ENCODE measurements at regions not wholly inside any gene's neighbourhood (a gene's known extent, or its start where the extent isn't known, plus 50 kb on each side); places are given as distances from the start of the nearest gene placed in this dataset.

- TF ChIP-seq, protein P1, sequence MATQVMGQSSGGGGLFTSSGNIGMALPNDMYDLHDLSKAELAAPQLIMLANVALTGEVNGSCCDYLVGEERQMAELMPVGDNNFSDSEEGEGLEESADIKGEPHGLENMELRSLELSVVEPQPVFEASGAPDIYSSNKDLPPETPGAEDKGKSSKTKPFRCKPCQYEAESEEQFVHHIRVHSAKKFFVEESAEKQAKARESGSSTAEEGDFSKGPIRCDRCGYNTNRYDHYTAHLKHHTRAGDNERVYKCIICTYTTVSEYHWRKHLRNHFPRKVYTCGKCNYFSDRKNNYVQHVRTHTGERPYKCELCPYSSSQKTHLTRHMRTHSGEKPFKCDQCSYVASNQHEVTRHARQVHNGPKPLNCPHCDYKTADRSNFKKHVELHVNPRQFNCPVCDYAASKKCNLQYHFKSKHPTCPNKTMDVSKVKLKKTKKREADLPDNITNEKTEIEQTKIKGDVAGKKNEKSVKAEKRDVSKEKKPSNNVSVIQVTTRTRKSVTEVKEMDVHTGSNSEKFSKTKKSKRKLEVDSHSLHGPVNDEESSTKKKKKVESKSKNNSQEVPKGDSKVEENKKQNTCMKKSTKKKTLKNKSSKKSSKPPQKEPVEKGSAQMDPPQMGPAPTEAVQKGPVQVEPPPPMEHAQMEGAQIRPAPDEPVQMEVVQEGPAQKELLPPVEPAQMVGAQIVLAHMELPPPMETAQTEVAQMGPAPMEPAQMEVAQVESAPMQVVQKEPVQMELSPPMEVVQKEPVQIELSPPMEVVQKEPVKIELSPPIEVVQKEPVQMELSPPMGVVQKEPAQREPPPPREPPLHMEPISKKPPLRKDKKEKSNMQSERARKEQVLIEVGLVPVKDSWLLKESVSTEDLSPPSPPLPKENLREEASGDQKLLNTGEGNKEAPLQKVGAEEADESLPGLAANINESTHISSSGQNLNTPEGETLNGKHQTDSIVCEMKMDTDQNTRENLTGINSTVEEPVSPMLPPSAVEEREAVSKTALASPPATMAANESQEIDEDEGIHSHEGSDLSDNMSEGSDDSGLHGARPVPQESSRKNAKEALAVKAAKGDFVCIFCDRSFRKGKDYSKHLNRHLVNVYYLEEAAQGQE (IDR thresholded peaks at IDR 0.05; ENCODE audit: low read depth), result no peak
- no peak for TF ChIP-seq TCF12 (IDR thresholded peaks at IDR 0.05; ENCODE audit: low read depth)
- no peak for TF ChIP-seq EP300 (IDR thresholded peaks at IDR 0.05; ENCODE audit: borderline replicate concordance)
- no peak for TF ChIP-seq TEAD4 (IDR thresholded peaks at IDR 0.05)
- no peak for TF ChIP-seq MAX (IDR thresholded peaks at IDR 0.05)
- no peak for TF ChIP-seq ZBTB7A (IDR thresholded peaks at IDR 0.05; ENCODE audit: low read depth)
- no peak for TF ChIP-seq RAD21 (IDR thresholded peaks at IDR 0.05; ENCODE audit: low read depth)
- TF ChIP-seq CREB1 (IDR thresholded peaks at IDR 0.05; ENCODE audit: low read depth), result no peak
- TF ChIP-seq USF1 (IDR thresholded peaks at IDR 0.05), result no peak
- TF ChIP-seq FOXM1 (IDR thresholded peaks at IDR 0.05; ENCODE audit: borderline replicate concordance, low read depth), result no peak
- no peak for TF ChIP-seq CEBPB (IDR thresholded peaks at IDR 0.05)
- TF ChIP-seq YY1 (IDR thresholded peaks at IDR 0.05; ENCODE audit: low read depth), result no peak
- no peak for TF ChIP-seq TAF1 (IDR thresholded peaks at IDR 0.05; ENCODE audit: low read depth)
- TF ChIP-seq NFIC (IDR thresholded peaks at IDR 0.05), result no peak
- TF ChIP-seq EGR1 (IDR thresholded peaks at IDR 0.05), result no peak
These were observed 117.5 kb upstream of the KCNQ5 start for GRCh38 chr6:72504406-72504805.

DNA sequence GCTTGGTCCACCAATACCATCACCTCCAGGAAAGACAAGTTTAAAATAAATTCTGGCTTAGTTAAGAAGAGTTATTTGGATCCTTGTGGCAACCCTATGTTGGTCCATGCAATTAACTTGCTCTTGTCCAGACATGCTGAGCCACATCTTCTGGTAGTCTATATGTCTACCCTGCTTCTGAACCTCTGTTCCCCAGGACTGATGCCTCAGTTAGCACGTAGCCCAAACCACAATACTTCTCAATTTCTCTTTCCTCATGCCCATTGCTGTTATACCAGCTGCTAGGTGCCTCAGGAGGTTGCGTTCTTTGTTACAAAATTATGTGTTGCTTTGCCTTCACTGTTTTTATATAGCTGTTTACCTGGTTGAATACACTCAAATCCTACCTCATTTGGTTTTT is 116.4 kb upstream of the KCNQ5 start:
- TF ChIP-seq CEBPB (IDR thresholded peaks at IDR 0.05), result no peak
- TF ChIP-seq TCF12 (IDR thresholded peaks at IDR 0.05; ENCODE audit: low read depth), result no peak
- no peak for TF ChIP-seq EP300 (IDR thresholded peaks at IDR 0.05; ENCODE audit: borderline replicate concordance)
- no peak for TF ChIP-seq CREB1 (IDR thresholded peaks at IDR 0.05; ENCODE audit: low read depth)
- TF ChIP-seq YY1 (IDR thresholded peaks at IDR 0.05; ENCODE audit: low read depth), result no peak
- TF ChIP-seq EGR1 (IDR thresholded peaks at IDR 0.05), result no peak
- TF ChIP-seq TEAD4 (IDR thresholded peaks at IDR 0.05), result no peak
- TF ChIP-seq TAF1 (IDR thresholded peaks at IDR 0.05; ENCODE audit: low read depth), result no peak
- no peak for TF ChIP-seq USF1 (IDR thresholded peaks at IDR 0.05)
- no peak for TF ChIP-seq NFIC (IDR thresholded peaks at IDR 0.05)
- no peak for TF ChIP-seq FOXM1 (IDR thresholded peaks at IDR 0.05; ENCODE audit: borderline replicate concordance, low read depth)
- no peak for TF ChIP-seq RAD21 (IDR thresholded peaks at IDR 0.05; ENCODE audit: low read depth)
- TF ChIP-seq, protein P1 (IDR thresholded peaks at IDR 0.05; ENCODE audit: low read depth), result no peak
- TF ChIP-seq MAX (IDR thresholded peaks at IDR 0.05), result no peak
- TF ChIP-seq ZBTB7A (IDR thresholded peaks at IDR 0.05; ENCODE audit: low read depth), result no peak

DNA sequence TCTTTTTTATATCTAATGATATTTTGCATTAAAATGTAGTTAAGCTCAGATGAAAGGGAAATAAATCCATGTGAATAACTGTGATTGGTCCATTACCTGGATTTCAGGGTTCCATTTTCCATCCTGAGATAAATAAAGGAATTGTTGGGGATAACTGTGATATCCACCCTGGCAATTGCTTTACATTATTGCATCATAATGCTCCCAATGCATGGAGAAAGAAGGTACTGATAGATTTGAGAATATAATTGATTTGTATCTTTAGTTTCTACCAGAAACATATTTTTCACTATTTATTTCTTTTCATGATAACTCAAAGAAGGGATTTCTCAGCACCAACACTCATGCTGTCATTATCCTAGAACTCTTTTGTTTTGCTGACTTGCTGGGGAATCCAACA is 102.0 kb upstream of the KCNQ5 start:
- TF ChIP-seq TEAD4 (IDR thresholded peaks at IDR 0.05) (no peak), EGR1 (IDR thresholded peaks at IDR 0.05) (no peak), FOXM1 (IDR thresholded peaks at IDR 0.05; ENCODE audit: borderline replicate concordance, low read depth) (no peak), USF1 (IDR thresholded peaks at IDR 0.05) (no peak), CEBPB (IDR thresholded peaks at IDR 0.05) (no peak), CREB1 (IDR thresholded peaks at IDR 0.05; ENCODE audit: low read depth) (no peak), TCF12 (IDR thresholded peaks at IDR 0.05; ENCODE audit: low read depth) (no peak), YY1 (IDR thresholded peaks at IDR 0.05; ENCODE audit: low read depth) (no peak), MAX (IDR thresholded peaks at IDR 0.05) (no peak)

- TF ChIP-seq, protein P1 (IDR thresholded peaks at IDR 0.05; ENCODE audit: low read depth), result no peak
- TF ChIP-seq TEAD4 (IDR thresholded peaks at IDR 0.05), result no peak
- TF ChIP-seq USF1 (IDR thresholded peaks at IDR 0.05), result no peak
- no peak for TF ChIP-seq TAF1 (IDR thresholded peaks at IDR 0.05; ENCODE audit: low read depth)
- no peak for TF ChIP-seq CEBPB (IDR thresholded peaks at IDR 0.05)
- TF ChIP-seq TCF12 (IDR thresholded peaks at IDR 0.05; ENCODE audit: low read depth), result no peak
- no peak for TF ChIP-seq FOXM1 (IDR thresholded peaks at IDR 0.05; ENCODE audit: borderline replicate concordance, low read depth)
- TF ChIP-seq YY1 (IDR thresholded peaks at IDR 0.05; ENCODE audit: low read depth), result no peak
- TF ChIP-seq MAX (IDR thresholded peaks at IDR 0.05), result no peak
- TF ChIP-seq NFIC (IDR thresholded peaks at IDR 0.05), result no peak
- TF ChIP-seq CREB1 (IDR thresholded peaks at IDR 0.05; ENCODE audit: low read depth), result no peak
- no peak for TF ChIP-seq ZBTB7A (IDR thresholded peaks at IDR 0.05; ENCODE audit: low read depth)
- no peak for TF ChIP-seq EP300 (IDR thresholded peaks at IDR 0.05; ENCODE audit: borderline replicate concordance)
- no peak for TF ChIP-seq EGR1 (IDR thresholded peaks at IDR 0.05)
- no peak for TF ChIP-seq RAD21 (IDR thresholded peaks at IDR 0.05; ENCODE audit: low read depth)
These were observed 100.2 kb upstream of the KCNQ5 start for GRCh38 chr6:72521684-72522083.
